GM12873 (cell line): ENCODE measurements at regions not wholly inside any gene's neighbourhood (a gene's known extent, or its start where the extent isn't known, plus 50 kb on each side); places are given as distances from the start of the nearest gene placed in this dataset.

Experiments used
- TF ChIP-seq, protein P1 (sequence below): IDR thresholded peaks from 2 replicates; pipeline ENCODE4 v1.5.1; 2012; ENCODE audit warnings: low read depth, mild to moderate bottlenecking, moderate library complexity, low read length, control low read depth; ENCODE audit not compliant: insufficient read depth; ENCODE audit errors: missing control alignments

GRCh38 chr6:164741938-164742451, 567.4 kb downstream of the C6orf118 start:
- TF ChIP-seq, protein P1, sequence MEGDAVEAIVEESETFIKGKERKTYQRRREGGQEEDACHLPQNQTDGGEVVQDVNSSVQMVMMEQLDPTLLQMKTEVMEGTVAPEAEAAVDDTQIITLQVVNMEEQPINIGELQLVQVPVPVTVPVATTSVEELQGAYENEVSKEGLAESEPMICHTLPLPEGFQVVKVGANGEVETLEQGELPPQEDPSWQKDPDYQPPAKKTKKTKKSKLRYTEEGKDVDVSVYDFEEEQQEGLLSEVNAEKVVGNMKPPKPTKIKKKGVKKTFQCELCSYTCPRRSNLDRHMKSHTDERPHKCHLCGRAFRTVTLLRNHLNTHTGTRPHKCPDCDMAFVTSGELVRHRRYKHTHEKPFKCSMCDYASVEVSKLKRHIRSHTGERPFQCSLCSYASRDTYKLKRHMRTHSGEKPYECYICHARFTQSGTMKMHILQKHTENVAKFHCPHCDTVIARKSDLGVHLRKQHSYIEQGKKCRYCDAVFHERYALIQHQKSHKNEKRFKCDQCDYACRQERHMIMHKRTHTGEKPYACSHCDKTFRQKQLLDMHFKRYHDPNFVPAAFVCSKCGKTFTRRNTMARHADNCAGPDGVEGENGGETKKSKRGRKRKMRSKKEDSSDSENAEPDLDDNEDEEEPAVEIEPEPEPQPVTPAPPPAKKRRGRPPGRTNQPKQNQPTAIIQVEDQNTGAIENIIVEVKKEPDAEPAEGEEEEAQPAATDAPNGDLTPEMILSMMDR, result no peak

DNA sequence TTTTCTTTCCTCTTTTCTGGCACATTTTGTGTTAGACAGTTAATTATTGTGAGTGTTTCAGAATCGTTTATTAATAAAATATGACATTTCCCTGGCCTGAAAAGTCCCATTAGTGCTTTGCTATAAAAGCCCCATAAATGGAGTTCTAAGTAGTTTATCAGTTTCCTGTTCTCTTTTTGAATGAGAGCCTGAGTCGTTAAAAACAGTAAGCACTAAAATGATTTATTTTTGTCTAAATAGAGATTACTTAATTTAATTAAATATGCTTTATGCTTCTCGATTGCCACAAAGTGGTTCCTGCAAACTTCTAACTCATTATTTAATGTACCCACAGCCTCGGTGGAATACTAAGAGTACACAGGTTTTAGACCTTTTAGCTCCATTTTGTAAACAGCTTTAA, 577.9 kb downstream of the C6orf118 start:
- TF ChIP-seq, protein P1, result no peak

GRCh38 chr6:164721460-164721859, 587.9 kb downstream of the C6orf118 start:
- TF ChIP-seq, protein P1, result no peak

- TF ChIP-seq, protein P1, result no peak
Measured at GRCh38 chr6:164700497-164700896, 608.9 kb downstream of the C6orf118 start.

GRCh38 chr6:164695896-164696295, 613.5 kb downstream of the C6orf118 start:
- TF ChIP-seq, protein P1, result no peak

GRCh38 chr6:164694386-164694785, 615.0 kb downstream of the C6orf118 start:
- TF ChIP-seq, protein P1, result no peak

- TF ChIP-seq, protein P1, result no peak
Measured at GRCh38 chr6:164693944-164694343, 615.5 kb downstream of the C6orf118 start.
